Effector memory CD4-positive, alpha-beta T cell (primary cell): ENCODE measurements at regions not wholly inside any gene's neighbourhood (a gene's known extent, or its start where the extent isn't known, plus 50 kb on each side); places are given as distances from the start of the nearest gene placed in this dataset.

Experiments used
- DNase-seq, 3 donors: peaks; one replicate each; pipeline ENCODE4 v3.0.0-alpha.2; 2020
- H3K27ac ChIP-seq: 2 replicates; pipeline ENCODE4 v1.7.0; 2013; ENCODE audit warnings: mild to moderate bottlenecking, low read length, moderate library complexity; ENCODE audit not compliant: insufficient read depth, poor library complexity, severe bottlenecking
- H3K27me3 ChIP-seq: replicated peaks from 2 replicates; pipeline ENCODE4 v1.7.0; 2013; ENCODE audit warnings: mild to moderate bottlenecking, low read length; ENCODE audit not compliant: insufficient read depth, control insufficient read depth, poor library complexity, severe bottlenecking
- H3K36me3 ChIP-seq: 2 replicates; pipeline ENCODE4 v1.7.0; 2013; ENCODE audit warnings: mild to moderate bottlenecking, low read length, moderate library complexity; ENCODE audit not compliant: control insufficient read depth, insufficient read depth
- H3K4me1 ChIP-seq: 2 replicates; pipeline ENCODE4 v1.7.0; 2013; ENCODE audit warnings: low read length, mild to moderate bottlenecking; ENCODE audit not compliant: control insufficient read depth, insufficient read depth, poor library complexity, severe bottlenecking
- H3K4me3 ChIP-seq: 2 replicates; pipeline ENCODE4 v1.7.0; 2013; ENCODE audit warnings: low read length, low read depth, mild to moderate bottlenecking; ENCODE audit not compliant: insufficient read depth, poor library complexity, severe bottlenecking
- H3K9me3 ChIP-seq: 2 replicates; pipeline ENCODE4 v1.7.0; 2013; ENCODE audit warnings: mild to moderate bottlenecking, low read length, moderate library complexity; ENCODE audit not compliant: control insufficient read depth

DNA sequence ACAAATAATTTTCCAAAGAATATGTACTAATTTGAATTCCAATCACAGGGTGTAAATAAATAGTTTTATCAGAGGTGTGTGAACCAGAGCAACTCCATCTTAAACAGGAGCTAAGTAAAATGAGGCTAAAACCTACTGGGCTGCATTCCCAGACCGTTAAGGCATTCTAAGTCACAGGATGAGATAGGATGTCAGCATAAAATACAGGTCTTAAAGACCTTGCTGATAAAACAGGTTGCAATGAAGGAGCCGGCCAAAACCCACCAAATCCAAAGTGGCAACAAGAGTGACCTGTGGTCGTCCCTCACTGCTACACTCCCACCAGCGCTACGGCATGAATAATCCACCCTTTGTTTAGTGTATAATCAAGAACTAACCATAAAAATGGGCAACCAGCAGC lies 291.7 kb upstream of the SEMA3D start:
- Histone ChIP-seq H3K36me3 (no peaks in the 10 kb centered on the region), H3K27me3 (no peaks in the 10 kb centered on the region), H3K9me3 (no peaks in the 10 kb centered on the region), H3K27ac (no peak overlapping the region), H3K4me1 (no peaks in the 10 kb centered on the region), H3K4me3 (no peak overlapping the region)
- no peak for DNase-seq

GRCh38 chr7:85475476-85475875 lies 288.6 kb upstream of the SEMA3D start:
- Histone ChIP-seq H3K9me3 (no peaks in the 10 kb centered on the region), H3K4me1 (no peaks in the 10 kb centered on the region), H3K36me3 (no peaks in the 10 kb centered on the region), H3K27me3 (no peaks in the 10 kb centered on the region), H3K27ac (no peak overlapping the region), H3K4me3 (no peak overlapping the region)
- DNase-seq = no peak

DNA sequence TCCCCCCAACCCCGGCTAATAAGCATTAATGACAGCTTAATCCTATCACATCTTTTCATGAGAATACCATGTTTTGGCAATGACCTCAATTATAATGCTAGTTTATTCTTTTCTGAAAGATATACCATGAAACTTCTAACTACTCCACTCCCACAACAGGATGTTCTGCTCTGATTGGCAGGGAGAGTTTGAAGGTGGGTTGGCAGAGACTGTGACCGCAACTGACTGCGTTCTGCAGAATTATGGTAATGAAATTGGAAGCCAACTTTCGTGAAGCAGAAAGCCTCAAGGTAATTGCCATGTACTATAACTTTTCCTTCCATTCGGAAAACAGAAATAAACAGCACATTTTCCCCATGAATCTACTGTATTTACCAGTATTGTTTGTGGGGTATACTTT lies 288.2 kb upstream of the SEMA3D start:
- no peak overlapping the region for H3K27ac ChIP-seq
- DNase-seq = no peak
- H3K4me1 ChIP-seq = no peaks in the 10 kb centered on the region
- no peaks in the 10 kb centered on the region for H3K9me3 ChIP-seq
- no peaks in the 10 kb centered on the region for H3K27me3 ChIP-seq
- no peaks in the 10 kb centered on the region for H3K36me3 ChIP-seq
- H3K4me3 ChIP-seq = no peak overlapping the region

DNA sequence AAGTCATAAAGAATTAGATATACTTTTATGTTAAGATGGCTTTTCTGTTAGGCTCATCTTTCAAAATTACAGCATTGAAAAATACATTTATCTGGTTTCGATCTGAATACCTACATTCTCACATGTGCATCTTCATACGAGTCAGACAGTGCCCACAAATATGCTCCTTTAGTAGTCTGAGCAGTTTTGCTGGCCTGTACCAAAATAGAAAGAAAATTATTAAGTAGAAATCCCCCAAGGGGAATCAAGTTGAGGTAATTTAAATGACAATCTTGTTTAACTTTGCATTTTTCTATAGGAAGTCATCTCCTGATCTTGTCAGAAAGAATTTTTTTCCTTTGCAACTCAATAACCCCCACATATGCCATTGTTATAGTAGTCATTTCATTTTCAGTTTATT lies 287.4 kb upstream of the SEMA3D start:
- H3K4me3 ChIP-seq = no peak overlapping the region
- DNase-seq = no peak
- no peak overlapping the region for H3K27ac ChIP-seq
- no peaks in the 10 kb centered on the region for H3K36me3 ChIP-seq
- H3K9me3 ChIP-seq = no peaks in the 10 kb centered on the region
- H3K4me1 ChIP-seq = no peaks in the 10 kb centered on the region
- H3K27me3 ChIP-seq = no peaks in the 10 kb centered on the region

DNA sequence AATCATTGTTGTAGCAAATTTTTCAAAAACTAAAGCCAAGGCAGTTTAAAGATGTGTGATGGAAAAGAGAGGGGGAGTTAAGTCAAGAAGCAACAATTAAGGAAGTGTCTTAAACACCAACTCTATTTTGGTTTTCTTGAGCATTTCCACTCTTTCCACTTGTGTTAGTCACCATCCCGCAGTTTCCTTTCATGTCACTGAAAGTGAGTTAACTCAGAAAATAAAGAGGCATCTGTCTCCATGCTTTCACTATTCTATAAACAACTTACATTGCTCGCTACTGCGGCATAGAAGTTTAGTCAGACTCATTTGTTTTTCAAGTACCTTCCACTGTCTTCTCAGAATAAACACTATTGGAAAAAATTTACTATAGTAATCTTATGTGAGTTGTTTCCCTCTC lies 284.9 kb upstream of the SEMA3D start:
- no peaks in the 10 kb centered on the region for H3K4me1 ChIP-seq
- no peak overlapping the region for H3K27ac ChIP-seq
- H3K9me3 ChIP-seq = no peaks in the 10 kb centered on the region
- no peak for DNase-seq
- no peak overlapping the region for H3K4me3 ChIP-seq
- no peaks in the 10 kb centered on the region for H3K36me3 ChIP-seq
- H3K27me3 ChIP-seq = no peaks in the 10 kb centered on the region

GRCh38 chr7:85471307-85471706 lies 284.5 kb upstream of the SEMA3D start:
- no peak overlapping the region for H3K4me3 ChIP-seq
- no peak for DNase-seq
- no peaks in the 10 kb centered on the region for H3K27me3 ChIP-seq
- no peak overlapping the region for H3K27ac ChIP-seq
- H3K4me1 ChIP-seq = no peaks in the 10 kb centered on the region
- no peaks in the 10 kb centered on the region for H3K36me3 ChIP-seq
- H3K9me3 ChIP-seq = no peaks in the 10 kb centered on the region

- DNase-seq = no peak
- Histone ChIP-seq H3K4me1 (no peaks in the 10 kb centered on the region), H3K4me3 (no peak overlapping the region), H3K27ac (no peak overlapping the region), H3K36me3 (no peaks in the 10 kb centered on the region), H3K9me3 (no peaks in the 10 kb centered on the region), H3K27me3 (no peaks in the 10 kb centered on the region)
Observed at GRCh38 chr7:85469446-85470010, 282.7 kb upstream of the SEMA3D start.

DNA sequence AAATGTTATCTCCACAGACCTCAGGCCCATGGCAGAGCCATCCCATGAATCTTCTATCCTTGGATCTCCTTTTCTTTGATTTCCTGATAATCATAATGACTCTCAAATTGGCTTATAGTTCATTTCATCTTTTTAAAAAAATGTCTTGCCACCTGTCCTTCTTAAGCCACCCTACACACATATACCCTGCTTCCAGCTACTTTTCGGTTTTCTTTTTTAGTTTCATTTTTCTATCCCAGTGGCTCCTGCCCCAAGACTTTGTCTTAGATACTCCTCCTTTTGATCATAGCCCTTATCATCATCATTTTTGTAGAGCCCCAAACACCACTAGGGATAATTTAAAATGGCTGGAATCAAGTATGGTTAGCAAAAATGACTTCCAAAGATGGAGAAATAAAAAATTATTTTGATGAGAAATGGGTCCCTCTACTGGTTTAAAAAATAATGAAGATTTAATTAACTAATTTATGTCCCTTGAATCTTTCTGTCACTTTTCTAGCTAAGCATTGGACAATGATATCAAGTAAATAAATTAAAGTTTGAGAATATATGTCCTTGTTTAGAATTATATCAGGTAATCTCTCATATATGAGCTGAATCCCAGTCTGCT lies 277.3 kb upstream of the SEMA3D start:
- Histone ChIP-seq H3K27me3 (no peaks in the 10 kb centered on the region), H3K4me1 (no peaks in the 10 kb centered on the region), H3K4me3 (no peak overlapping the region), H3K27ac (no peak overlapping the region), H3K9me3 (no peaks in the 10 kb centered on the region), H3K36me3 (no peaks in the 10 kb centered on the region)
- no peak for DNase-seq

DNA sequence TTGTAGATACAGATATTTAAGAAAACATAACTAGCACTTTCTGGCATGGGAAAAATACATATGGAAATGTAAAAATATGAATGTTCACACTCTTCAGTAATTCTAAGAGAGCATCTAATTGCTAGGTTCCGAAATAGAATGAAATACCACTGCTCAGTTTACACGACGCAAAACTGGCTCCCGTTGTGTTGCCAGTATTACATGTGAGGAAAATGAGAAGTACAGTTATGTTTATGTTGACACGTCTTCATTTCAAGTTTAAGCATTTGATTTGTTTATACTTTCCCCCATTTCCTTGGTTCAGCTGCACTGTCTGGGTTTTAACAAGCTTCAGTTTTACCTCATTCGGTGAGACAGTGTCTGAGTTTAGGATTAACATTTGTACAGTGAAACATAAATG lies 275.8 kb upstream of the SEMA3D start:
- Histone ChIP-seq H3K9me3 (no peaks in the 10 kb centered on the region), H3K27me3 (no peaks in the 10 kb centered on the region), H3K27ac (no peak overlapping the region), H3K36me3 (no peaks in the 10 kb centered on the region), H3K4me3 (no peak overlapping the region), H3K4me1 (no peaks in the 10 kb centered on the region)
- DNase-seq = no peak

DNA sequence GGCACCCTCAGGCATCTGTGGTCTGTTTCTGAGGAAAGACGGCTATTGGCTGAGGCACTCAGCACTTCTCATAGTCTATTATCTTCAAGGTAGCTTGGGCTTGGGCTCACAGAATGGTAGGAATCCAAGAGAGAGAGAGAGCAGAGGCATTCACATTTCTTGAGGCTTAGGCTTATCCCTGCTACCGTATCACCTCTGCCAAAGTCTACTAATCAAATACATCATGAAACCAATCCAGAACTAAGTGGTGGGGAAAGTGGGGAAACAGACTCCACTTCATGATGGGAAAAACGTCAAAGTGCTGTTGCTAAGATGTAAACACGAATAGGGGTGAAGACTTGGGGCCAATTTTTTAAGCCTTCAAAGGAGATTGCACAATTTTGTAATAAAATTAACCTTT lies 271.1 kb upstream of the SEMA3D start:
- no peak overlapping the region for H3K4me3 ChIP-seq
- no peak for DNase-seq
- no peaks in the 10 kb centered on the region for H3K9me3 ChIP-seq
- no peaks in the 10 kb centered on the region for H3K27me3 ChIP-seq
- no peaks in the 10 kb centered on the region for H3K4me1 ChIP-seq
- no peaks in the 10 kb centered on the region for H3K36me3 ChIP-seq
- H3K27ac ChIP-seq = no peak overlapping the region
